NT2/D1 (cell line): ENCODE measurements at regions not wholly inside any gene's neighbourhood (a gene's known extent, or its start where the extent isn't known, plus 50 kb on each side); places are given as distances from the start of the nearest gene placed in this dataset.
A peak's percentile ranks its signal among the peaks of the same experiment; 100 is the strongest.
"Not testable (repeated sequence)": the region's sequence is repeated elsewhere in the genome, so short reads cannot be mapped to it uniquely, and the experiment has no call there.

Experiments
- DNase-seq: peaks from one replicate; pipeline ENCODE4 v3.0.0-alpha.2; 2011; ENCODE audit warnings: low read depth, low spot score
- H3K27me3 ChIP-seq: 2 replicates; pipeline ENCODE4 v1.6.0; 2011; ENCODE audit warnings: mild to moderate bottlenecking; ENCODE audit not compliant: insufficient read length, insufficient read depth
- H3K36me3 ChIP-seq: 2 replicates; pipeline ENCODE4 v1.6.1; 2011; ENCODE audit warnings: mild to moderate bottlenecking, low read length, mixed read lengths; ENCODE audit not compliant: insufficient read depth, insufficient read length
- H3K4me1 ChIP-seq: 2 replicates; pipeline ENCODE4 v1.5.1; 2011; ENCODE audit not compliant: insufficient read depth, insufficient read length
- H3K4me3 ChIP-seq: 2 replicates; pipeline ENCODE4 v1.5.1; 2011; ENCODE audit warnings: low read depth; ENCODE audit not compliant: insufficient read length
- H3K9ac ChIP-seq: 2 replicates; pipeline ENCODE4 v1.6.0; 2011; ENCODE audit warnings: low read depth; ENCODE audit not compliant: insufficient read length
- H3K9me3 ChIP-seq: 2 replicates; pipeline ENCODE4 v1.5.1; 2011; ENCODE audit warnings: mild to moderate bottlenecking, low read length; ENCODE audit not compliant: insufficient read depth
- SUZ12 ChIP-seq: IDR thresholded peaks from 2 replicates; pipeline ENCODE4 v1.6.1; 2011; ENCODE audit not compliant: insufficient read length, insufficient read depth; ENCODE audit errors: extremely low read depth
- YY1 ChIP-seq: IDR thresholded peaks from 2 replicates; pipeline ENCODE4 v1.6.1; 2011; ENCODE audit not compliant: insufficient read length, insufficient read depth
- ZNF274 ChIP-seq: IDR thresholded peaks from 2 replicates; pipeline ENCODE4 v1.6.1; 2011; ENCODE audit warnings: mild to moderate bottlenecking, low read depth, low read length

GRCh38 chrX:980587-981235 is 231.7 kb downstream of the CRLF2 start:
- H3K27me3 ChIP-seq, result peaks cover 3% of the 10 kb centered on the region

GRCh38 chrX:979127-979526 is 233.3 kb downstream of the CRLF2 start:
- H3K27me3 ChIP-seq, H3K9ac ChIP-seq, H3K4me3 ChIP-seq, H3K36me3 ChIP-seq, H3K4me1 ChIP-seq, DNase-seq: not testable (repeated sequence)
- peaks cover 12% of the 10 kb centered on the region for H3K9me3 ChIP-seq

More at GRCh38 chrX:980587-981235, 231.7 kb downstream of the CRLF2 start:
- H3K36me3 ChIP-seq, result no peaks in the 10 kb centered on the region
- peak overlapping the region; percentile 6 for H3K9ac ChIP-seq
- H3K4me3 ChIP-seq, result peak overlapping the region; percentile 9
- no peak for DNase-seq
- TF ChIP-seq SUZ12 (no peak), YY1 (no peak), ZNF274 (no peak)
- H3K9me3 ChIP-seq, result peaks cover 21% of the 10 kb centered on the region
- H3K4me1 ChIP-seq, result peaks cover 2% of the 10 kb centered on the region

GRCh38 chrX:973010-973632 is 239.3 kb downstream of the CRLF2 start:
- DNase-seq, result no peak
- H3K9me3 ChIP-seq, result peaks cover 5% of the 10 kb centered on the region; the same call in 1 of the 2 replicates
- H3K4me3 ChIP-seq, result no peak overlapping the region
- H3K9ac ChIP-seq, result no peak overlapping the region
- H3K4me1 ChIP-seq, result peaks cover 4% of the 10 kb centered on the region
- H3K27me3 ChIP-seq, result no peaks in the 10 kb centered on the region
- no peaks in the 10 kb centered on the region for H3K36me3 ChIP-seq
- TF ChIP-seq YY1 (no peak), ZNF274 (no peak), SUZ12 (no peak)

- Histone ChIP-seq H3K4me1 (peaks cover 4% of the 10 kb centered on the region), H3K4me3 (no peak overlapping the region), H3K9me3 (no peaks in the 10 kb centered on the region), H3K36me3 (no peaks in the 10 kb centered on the region), H3K9ac (no peak overlapping the region), H3K27me3 (no peaks in the 10 kb centered on the region)
- TF ChIP-seq ZNF274, result no peak
- TF ChIP-seq YY1, result no peak
- TF ChIP-seq SUZ12, result no peak
- no peak for DNase-seq
Measured at GRCh38 chrX:968148-968965, 244.1 kb downstream of the CRLF2 start.

- Histone ChIP-seq H3K27me3 (no peaks in the 10 kb centered on the region), H3K9me3 (no peaks in the 10 kb centered on the region), H3K4me1 (peaks cover 4% of the 10 kb centered on the region), H3K4me3 (no peak overlapping the region), H3K9ac (no peak overlapping the region), H3K36me3 (no peaks in the 10 kb centered on the region)
- TF ChIP-seq YY1, result no peak
- no peak for TF ChIP-seq ZNF274
- no peak for TF ChIP-seq SUZ12
- no peak for DNase-seq
Measured at GRCh38 chrX:966396-967070, 245.9 kb downstream of the CRLF2 start.

GRCh38 chrX:964831-965416 is 247.5 kb downstream of the CRLF2 start:
- Histone ChIP-seq H3K4me1 (peaks cover 4% of the 10 kb centered on the region), H3K27me3 (no peaks in the 10 kb centered on the region), H3K9me3 (no peaks in the 10 kb centered on the region), H3K36me3 (no peaks in the 10 kb centered on the region), H3K4me3 (no peak overlapping the region), H3K9ac (no peak overlapping the region)
- DNase-seq, result no peak
- no peak for TF ChIP-seq YY1
- no peak for TF ChIP-seq ZNF274
- no peak for TF ChIP-seq SUZ12

- no peak for DNase-seq
- Histone ChIP-seq H3K4me1 (no peaks in the 10 kb centered on the region), H3K27me3 (no peaks in the 10 kb centered on the region), H3K9ac (no peak overlapping the region), H3K4me3 (no peak overlapping the region), H3K36me3 (no peaks in the 10 kb centered on the region), H3K9me3 (no peaks in the 10 kb centered on the region)
- no peak for TF ChIP-seq YY1
- TF ChIP-seq SUZ12, result no peak
- TF ChIP-seq ZNF274, result no peak
Measured at GRCh38 chrX:960821-961220, 251.6 kb downstream of the CRLF2 start.
